ENCODE measurements at regions not wholly inside any gene's neighbourhood (a gene's known extent, or its start where the extent isn't known, plus 50 kb on each side); places are given as distances from the start of the nearest gene placed in this dataset.

GRCh38 chr6:78089531-78089930, 436.7 kb downstream of the MEI4 start:
- no peak overlapping the region for H3K4me3 ChIP-seq (replicated peaks in 1 of 3; ENCODE audit: insufficient read depth in 1 of 3, low read depth in 2 of 3, low read length in 3 of 3)
- H4K20me1 ChIP-seq (ENCODE audit: insufficient read depth, low read length): no peaks in the 10 kb centered on the region
- FAIRE-seq (no peak), ATAC-seq (no peak), DNase-seq (ENCODE audit: low spot score) (no peak)
- in situ Hi-C loops (cut with HindIII; ENCODE audit: extremely low pct_ligation_motif_present, low pct_unique_long_range_greater_than_20kb) (no loop called here), intact Hi-C loops (cut with micrococcal nuclease; ENCODE audit: unreplicated experiment) (no loop called here)
- no TSS peak for BruUV-seq (replicated peaks)
- no peak overlapping the region for H2AFZ ChIP-seq (ENCODE audit: low read length)
- H3K9me3 ChIP-seq (ENCODE audit: low read length): peaks cover 36% of the 10 kb centered on the region
- no peak overlapping the region for H3K4me2 ChIP-seq (ENCODE audit: low read depth, low read length)
- WGBS (ENCODE audit: low lambda C conversion rate): 0% methylated on average over 2 of the region's 2 CpGs
- TF ChIP-seq DDIT3 (CRISPR knock-in tag; IDR thresholded peaks at IDR 0.05) (no peak), IRF1 (CRISPR knock-in tag; IDR thresholded peaks at IDR 0.05; ENCODE audit: low read depth) (no peak), ZNF224 (CRISPR knock-in tag; IDR thresholded peaks at IDR 0.05) (no peak), RBFOX2 (IDR thresholded peaks at IDR 0.05; ENCODE audit: low read depth, low read length) (no peak), KAT7 (CRISPR knock-in tag; IDR thresholded peaks at IDR 0.05; ENCODE audit: borderline replicate concordance) (no peak), ZBTB8A (CRISPR knock-in tag; IDR thresholded peaks at IDR 0.05; ENCODE audit: borderline replicate concordance, low read depth) (no peak), SYNCRIP (IDR thresholded peaks at IDR 0.05; ENCODE audit: insufficient read depth, low read depth, low read length) (no peak), SRSF4 (IDR thresholded peaks at IDR 0.05; ENCODE audit: low read depth, low read length, poor library complexity, severe bottlenecking) (no peak), MTF1 (CRISPR knock-in tag; IDR thresholded peaks at IDR 0.05) (no peak), SALL1 (CRISPR knock-in tag; IDR thresholded peaks at IDR 0.05) (no peak)
- H3K27ac ChIP-seq (ENCODE audit: extremely low read length, insufficient read depth, low read length): no peak overlapping the region
- no peaks in the 10 kb centered on the region for H3K27me3 ChIP-seq (ENCODE audit: control insufficient read depth in 1 of 2, insufficient read depth in 2 of 2, low read length in 2 of 2)
- POLR2A ChIA-PET: no interaction called here
- no peak overlapping the region for H3K9ac ChIP-seq (ENCODE audit: insufficient read depth, low read depth, low read length)
- no peaks in the 10 kb centered on the region for H3K79me2 ChIP-seq (ENCODE audit: insufficient read depth, low read length)
- CTCF ChIA-PET (ENCODE audit: low intra/inter-chr PET ratio, low total read pairs): no interaction called here
- H3K36me3 ChIP-seq (replicated peaks in 1 of 2; ENCODE audit: control insufficient read depth in 1 of 2, insufficient read depth in 2 of 2, low read length in 2 of 2): no peaks in the 10 kb centered on the region
- no peaks in the 10 kb centered on the region for H3K4me1 ChIP-seq (ENCODE audit: insufficient read depth, low read length)
